Vagina (tissue), 2 donors: ENCODE measurements at regions not wholly inside any gene's neighbourhood (a gene's known extent, or its start where the extent isn't known, plus 50 kb on each side); places are given as distances from the start of the nearest gene placed in this dataset.

Experiments used
- POLR2A ChIP-seq, 2 donors: fragments of 450-650 bp; IDR thresholded peaks; one replicate each; pipeline ENCODE4 v1.6.1; 2017; ENCODE audit warnings: antibody characterized with exemption in 2 of 2, mild to moderate bottlenecking in 2 of 2, moderate library complexity in 2 of 2
- POLR2AphosphoS5 ChIP-seq, 2 donors: sonication (generic); formaldehyde crosslinking; IDR thresholded peaks; one replicate each; pipeline ENCODE4 v1.9.0; 2017; ENCODE audit warnings: antibody characterized with exemption in 2 of 2, mild to moderate bottlenecking in 2 of 2, low read depth in 1 of 2; ENCODE audit not compliant: insufficient read depth in 1 of 2
- TF ChIP-seq, protein P1 (sequence below), 3 experiments: fragments of 450-650 bp in 2 of 3; fragments of 200-600 bp in 1 of 3; sonication (generic) in 1 of 3; IDR thresholded peaks; one replicate each; pipeline ENCODE4 v1.5.1; 2017 to 2019; ENCODE audit warnings: antibody characterized with exemption in 3 of 3, mild to moderate bottlenecking in 2 of 3, moderate library complexity in 2 of 3

GRCh38 chr2:120922571-120923332 lies 187.1 kb downstream of the GLI2 start:
- TF ChIP-seq POLR2A (IDR thresholded peaks at IDR 0.05) (no peak), POLR2AphosphoS5 (IDR thresholded peaks at IDR 0.05; ENCODE audit: insufficient read depth in 1 of 2, low read depth in 1 of 2) (no peak)
- TF ChIP-seq, protein P1, sequence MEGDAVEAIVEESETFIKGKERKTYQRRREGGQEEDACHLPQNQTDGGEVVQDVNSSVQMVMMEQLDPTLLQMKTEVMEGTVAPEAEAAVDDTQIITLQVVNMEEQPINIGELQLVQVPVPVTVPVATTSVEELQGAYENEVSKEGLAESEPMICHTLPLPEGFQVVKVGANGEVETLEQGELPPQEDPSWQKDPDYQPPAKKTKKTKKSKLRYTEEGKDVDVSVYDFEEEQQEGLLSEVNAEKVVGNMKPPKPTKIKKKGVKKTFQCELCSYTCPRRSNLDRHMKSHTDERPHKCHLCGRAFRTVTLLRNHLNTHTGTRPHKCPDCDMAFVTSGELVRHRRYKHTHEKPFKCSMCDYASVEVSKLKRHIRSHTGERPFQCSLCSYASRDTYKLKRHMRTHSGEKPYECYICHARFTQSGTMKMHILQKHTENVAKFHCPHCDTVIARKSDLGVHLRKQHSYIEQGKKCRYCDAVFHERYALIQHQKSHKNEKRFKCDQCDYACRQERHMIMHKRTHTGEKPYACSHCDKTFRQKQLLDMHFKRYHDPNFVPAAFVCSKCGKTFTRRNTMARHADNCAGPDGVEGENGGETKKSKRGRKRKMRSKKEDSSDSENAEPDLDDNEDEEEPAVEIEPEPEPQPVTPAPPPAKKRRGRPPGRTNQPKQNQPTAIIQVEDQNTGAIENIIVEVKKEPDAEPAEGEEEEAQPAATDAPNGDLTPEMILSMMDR (IDR thresholded peaks at IDR 0.05): no peak
